GM21528 (cell line): ENCODE measurements at regions not wholly inside any gene's neighbourhood (a gene's known extent, or its start where the extent isn't known, plus 50 kb on each side); places are given as distances from the start of the nearest gene placed in this dataset.
"Not testable (repeated sequence)": the region's sequence is repeated elsewhere in the genome, so short reads cannot be mapped to it uniquely, and the experiment has no call there.

Experiments used
- ATAC-seq: cut with Tn5 transposase; IDR thresholded peaks from one replicate; pipeline ENCODE4 v1.9.1; 2021; ENCODE audit warnings: mild to moderate bottlenecking, moderate library complexity; ENCODE audit not compliant: unreplicated experiment, low FRiP score

- ATAC-seq = no peak
Measured at GRCh38 chr12:124478985-124479645, 88.3 kb downstream of the NCOR2 start.

DNA sequence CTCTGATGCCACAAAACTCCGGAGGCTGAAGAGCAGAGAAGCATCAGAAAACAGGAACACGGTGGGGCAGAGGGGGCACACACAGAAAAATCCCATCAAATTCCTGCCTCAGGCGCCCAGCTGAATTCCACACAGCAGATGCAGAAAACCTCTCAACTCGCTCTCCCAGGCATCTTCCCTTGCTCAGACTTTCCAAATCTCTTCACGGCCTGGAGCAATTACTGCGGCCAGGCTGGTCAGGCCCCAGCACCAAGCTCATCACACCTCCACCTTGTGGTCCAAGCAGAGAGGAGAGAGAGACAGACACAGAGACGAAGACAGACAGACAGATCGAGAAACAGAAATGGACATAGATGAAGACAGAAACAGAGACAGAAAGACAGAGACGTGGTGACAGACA lies 89.0 kb downstream of the NCOR2 start:
- ATAC-seq = no peak

GRCh38 chr12:124477107-124477915 lies 90.1 kb downstream of the NCOR2 start:
- ATAC-seq = no peak

DNA sequence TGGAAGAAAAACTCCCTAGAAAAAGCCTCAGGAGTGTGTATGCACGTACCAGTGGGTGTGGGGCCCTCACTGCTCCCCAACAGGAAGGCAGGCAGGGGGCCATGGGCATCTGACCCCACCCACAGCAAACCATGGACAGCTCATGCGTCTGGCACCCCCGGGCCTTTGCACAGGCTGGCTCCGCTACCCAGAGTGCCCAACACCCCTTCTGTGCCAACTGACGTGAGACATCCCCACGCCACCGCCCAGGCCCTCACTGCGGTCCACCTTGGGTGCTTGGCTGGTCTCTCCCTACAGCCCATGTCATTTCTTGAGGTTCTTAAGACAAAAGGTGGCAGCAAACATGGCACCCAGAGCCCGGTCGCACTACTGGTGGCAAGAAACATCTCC lies 91.4 kb downstream of the NCOR2 start:
- no peak for ATAC-seq

DNA sequence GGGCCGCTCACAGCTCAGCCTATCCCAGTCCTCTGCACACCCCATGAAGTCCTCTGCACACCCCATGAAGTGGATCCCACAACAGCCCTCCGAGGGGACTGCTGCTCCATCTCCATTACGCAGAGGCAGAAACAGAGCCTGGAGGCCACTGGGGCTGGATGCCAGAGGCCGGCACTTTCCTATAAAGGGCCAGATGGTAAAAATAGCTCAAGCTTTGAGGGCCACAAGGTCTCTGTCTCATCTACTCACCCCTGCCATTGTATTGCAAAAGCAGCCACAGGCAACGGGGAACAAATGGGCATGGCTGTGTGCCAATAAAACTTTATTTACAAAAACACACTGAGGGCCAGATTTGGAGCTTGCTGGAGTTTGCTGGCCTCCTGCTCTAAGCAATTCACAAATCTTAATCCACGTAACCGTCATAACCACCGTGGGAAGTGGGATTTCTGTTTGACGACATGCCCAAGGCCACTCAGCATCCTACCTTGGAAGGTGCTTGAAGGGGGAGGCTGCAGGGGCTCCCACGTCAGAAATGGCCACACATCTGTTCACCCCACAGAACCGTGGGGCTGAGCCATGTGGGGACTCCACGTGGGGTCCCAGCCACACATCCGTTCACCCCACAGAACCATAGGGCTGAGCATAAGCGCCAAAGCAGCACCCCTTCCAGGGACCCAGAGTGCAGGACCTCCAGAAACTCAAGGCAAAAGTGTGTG lies 92.0 kb downstream of the NCOR2 start:
- no peak for ATAC-seq

- ATAC-seq = no peak
Measured at GRCh38 chr12:124474709-124475108, 92.7 kb downstream of the NCOR2 start.

DNA sequence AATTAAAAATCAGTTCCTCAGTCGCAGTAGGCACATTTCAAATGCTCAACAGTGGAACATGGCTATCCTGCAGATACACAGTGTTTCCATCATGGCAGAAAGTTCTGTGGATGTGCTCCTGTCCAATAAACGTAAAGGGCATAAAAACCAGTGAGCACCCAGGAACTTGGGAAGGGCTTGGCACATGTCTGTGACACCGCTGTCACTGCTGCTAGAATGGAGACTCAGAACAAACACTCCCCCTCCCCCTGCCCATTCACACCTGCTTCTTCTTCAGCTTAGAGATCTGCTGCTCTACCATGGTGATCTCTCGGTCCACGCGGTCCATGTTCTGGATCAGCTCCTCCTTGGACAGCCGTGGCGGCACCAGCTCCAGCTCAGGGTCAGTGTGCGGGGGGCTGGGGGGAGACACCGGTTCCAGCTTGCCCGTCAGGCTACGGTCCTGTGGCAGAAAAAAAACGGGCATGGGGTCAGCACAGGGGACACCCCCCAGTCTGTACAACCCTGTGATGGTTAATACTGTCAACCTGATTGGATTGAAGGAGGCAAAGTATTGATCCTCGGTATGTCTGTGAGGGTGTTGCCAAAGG lies 94.6 kb downstream of the NCOR2 start:
- ATAC-seq = no peak

DNA sequence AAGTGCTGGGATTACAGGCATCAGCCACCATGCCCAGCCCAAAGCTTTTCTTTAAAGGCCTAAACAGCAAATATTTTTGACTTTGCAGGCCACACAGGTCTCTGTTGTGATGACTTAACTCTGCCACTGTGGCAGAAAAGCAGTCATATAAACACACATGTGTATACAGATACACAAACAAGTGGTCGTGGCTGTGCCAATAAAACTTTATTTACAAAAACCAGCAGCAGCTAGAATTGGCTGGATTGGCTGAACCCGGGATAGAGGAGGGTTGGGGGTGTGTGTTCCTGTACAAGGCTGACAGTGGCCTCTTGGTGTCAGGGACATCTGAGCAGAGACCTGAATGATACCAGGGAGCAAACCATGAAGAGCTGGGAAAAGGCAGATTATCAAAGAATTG lies 95.6 kb downstream of the NCOR2 start:
- ATAC-seq = no peak

DNA sequence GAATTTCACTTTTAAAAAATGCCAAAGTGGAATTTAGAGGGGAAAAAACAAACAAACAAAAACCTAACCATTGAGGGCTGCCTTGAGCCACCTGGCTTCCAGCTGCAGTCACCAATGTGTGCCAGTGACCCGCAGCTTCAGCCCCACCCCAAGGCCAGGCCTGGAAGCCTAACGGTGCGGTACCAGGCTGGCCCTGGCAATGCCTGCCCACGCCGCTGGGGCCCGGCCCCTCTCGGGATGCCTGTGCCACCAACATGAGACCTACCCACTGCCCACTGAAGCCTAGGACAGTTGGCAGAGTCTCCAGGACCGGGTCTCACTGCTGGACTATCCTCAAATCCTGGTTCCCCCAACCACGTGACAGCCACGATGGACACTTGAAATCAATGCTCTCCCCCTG lies 96.6 kb downstream of the NCOR2 start:
- ATAC-seq = no peak

DNA sequence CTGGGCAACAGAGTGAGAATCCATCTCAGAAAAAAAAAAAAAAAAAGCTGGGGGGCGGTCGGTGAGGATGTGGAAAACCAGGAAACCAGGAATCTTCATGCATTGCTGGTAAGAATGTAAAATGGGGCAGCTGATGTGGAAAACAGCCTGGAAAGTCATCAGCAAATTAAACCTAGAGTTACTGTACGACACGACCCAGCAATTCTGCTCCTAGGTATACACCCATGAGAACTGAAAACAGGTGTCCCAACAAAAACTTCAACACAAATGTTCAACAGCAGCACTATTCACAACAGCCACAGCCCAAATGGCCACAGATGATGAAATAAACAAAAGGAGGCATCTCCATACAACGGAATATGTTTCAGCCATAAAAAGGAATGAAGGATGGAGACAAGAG lies 97.3 kb downstream of the NCOR2 start:
- no peak for ATAC-seq

GRCh38 chr12:124469193-124469888 lies 98.1 kb downstream of the NCOR2 start:
- no peak for ATAC-seq

DNA sequence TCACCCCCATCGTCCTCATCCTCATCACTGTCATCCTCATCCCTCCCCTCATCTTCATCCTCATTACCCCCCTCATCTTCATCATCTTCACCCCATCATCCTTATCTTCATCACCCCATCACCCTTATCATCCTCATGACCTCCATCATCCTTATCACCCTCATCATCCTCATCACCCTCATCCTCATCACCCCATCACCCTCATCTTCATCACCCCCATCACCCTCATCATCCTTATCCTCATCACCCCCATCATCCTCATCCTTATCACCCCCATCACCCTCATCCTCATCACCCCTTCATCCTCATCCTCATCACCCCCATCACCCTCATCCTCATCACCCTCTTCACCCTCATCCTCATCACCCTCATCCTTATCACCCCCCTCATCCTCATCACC lies 99.9 kb downstream of the NCOR2 start:
- not testable (repeated sequence) for ATAC-seq

GRCh38 chr12:124466216-124467128 lies 100.9 kb downstream of the NCOR2 start:
- ATAC-seq = peak; percentile 96

GRCh38 chr12:124465473-124465872 lies 101.9 kb downstream of the NCOR2 start:
- ATAC-seq = no peak

DNA sequence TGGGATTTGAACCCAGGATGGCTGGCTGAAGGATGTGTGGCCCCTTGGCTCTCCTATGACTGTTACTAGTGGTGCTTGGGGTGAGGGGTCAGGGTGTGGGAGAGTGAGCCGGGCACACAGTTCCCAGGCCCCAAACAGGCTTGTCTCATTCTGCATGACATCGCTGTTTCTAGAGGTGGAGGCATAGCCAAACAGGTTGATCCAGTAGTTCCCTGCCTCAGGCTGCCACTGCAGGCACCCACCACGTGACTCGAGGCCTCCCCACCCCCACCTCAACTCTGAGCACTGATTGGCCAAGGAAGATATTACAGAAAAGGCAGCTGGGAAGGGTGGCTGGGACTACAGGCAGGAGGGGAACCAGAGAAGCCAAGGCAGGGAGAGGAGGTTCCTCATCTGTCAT lies 102.6 kb downstream of the NCOR2 start:
- ATAC-seq = no peak

DNA sequence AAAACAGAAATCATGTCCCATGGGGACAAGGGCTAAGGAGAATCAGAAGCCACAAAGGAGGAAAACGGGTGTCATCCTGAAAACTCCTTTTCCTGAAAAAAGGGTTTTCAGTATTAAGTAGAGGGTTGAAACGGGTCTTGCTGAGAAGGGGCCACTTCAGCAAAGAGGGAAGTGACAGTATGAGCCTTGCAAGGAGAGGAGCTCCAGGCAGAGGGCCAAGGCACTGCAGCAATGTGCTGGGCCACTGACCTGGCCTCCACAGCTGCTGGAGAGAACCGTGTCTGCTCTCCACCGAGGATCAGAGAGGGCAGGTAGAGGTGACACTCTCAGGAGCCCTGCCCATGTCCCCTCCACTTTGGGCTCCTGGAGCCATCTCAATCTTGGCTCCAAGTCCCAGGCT lies 103.3 kb downstream of the NCOR2 start:
- ATAC-seq = no peak

GRCh38 chr12:124463341-124463921 lies 104.0 kb downstream of the NCOR2 start:
- ATAC-seq = no peak

DNA sequence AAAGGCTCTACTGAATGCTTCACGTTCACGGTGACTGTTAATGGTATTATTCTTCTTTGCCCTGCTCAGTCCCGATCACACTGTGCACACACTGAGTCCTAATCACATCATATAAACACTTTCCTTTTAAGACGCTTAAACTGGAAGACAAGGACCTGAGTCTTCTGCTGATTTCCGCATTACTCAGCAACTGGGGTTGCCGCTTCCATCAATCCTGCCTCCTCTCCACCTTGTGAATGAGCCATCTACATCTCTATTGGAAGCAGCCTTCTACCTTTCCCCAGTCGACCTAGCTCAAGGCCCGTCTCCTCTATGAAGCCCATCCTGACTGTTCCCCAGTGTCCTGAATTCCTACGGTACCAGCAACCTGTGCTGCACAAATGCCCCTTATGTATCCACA lies 104.7 kb downstream of the NCOR2 start:
- no peak for ATAC-seq
